ENCODE measurements at regions not wholly inside any gene's neighbourhood (a gene's known extent, or its start where the extent isn't known, plus 50 kb on each side); places are given as distances from the start of the nearest gene placed in this dataset.

DNA sequence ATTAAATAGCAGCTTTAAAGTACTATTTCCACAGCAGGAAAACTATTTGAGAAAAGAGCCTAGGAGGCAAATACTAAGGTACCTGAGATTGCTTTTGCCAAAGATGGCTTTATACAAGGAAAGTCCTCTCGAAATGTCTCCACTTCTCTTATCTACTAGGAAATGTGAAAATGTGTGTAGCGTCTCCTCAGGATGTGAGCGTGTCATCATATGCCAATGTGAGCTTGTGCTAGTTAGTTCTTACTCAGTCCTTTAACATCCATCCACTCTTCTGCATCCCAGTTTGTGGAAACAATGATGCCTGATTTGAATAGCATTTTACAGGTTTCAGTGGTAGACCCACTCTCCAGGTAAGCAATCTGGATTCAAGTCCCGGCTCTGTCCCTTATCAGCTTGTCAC lies 421.0 kb downstream of the DYNC2H1 start:
- intact Hi-C loops (cut with micrococcal nuclease) = no loop called here
- no peak overlapping the region for H3K9ac ChIP-seq (ENCODE audit: insufficient read depth, low read length, poor library complexity, severe bottlenecking)
- Mint-ChIP-seq H3K27me3 (ENCODE audit: low read depth in 3 of 3) (peaks cover 0 to 2% (median 0%) of the 10 kb centered on the region in 3 donors), H3K4me3 (no peak overlapping the region), H3K36me3 (no peaks in the 10 kb centered on the region), H3K27ac (no peak overlapping the region), H3K4me1 (no peaks in the 10 kb centered on the region), H3K9me3 (peaks cover 0 to 3% (median 0%) of the 10 kb centered on the region in 7 donors)
- H3K4me3 ChIP-seq (replicated peaks in 1 of 3; ENCODE audit: low read depth in 2 of 3, low read length in 3 of 3) = no peak overlapping the region
- H3K27ac ChIP-seq (ENCODE audit: low read depth in 1 of 2, low read length in 2 of 2) = no peak overlapping the region
- H2AFZ ChIP-seq (ENCODE audit: insufficient read depth, low read depth, low read length, poor library complexity, severe bottlenecking) = no peak overlapping the region
- no peak for DNase-seq
- H3K9me3 ChIP-seq (replicated peaks in 1 of 2; ENCODE audit: control insufficient read depth in 1 of 2, insufficient read depth in 1 of 2, low read length in 2 of 2) = no peaks in the 10 kb centered on the region
- WGBS (ENCODE audit: insufficient coverage) = no CpG with 5 or more reads among the region's 4 CpGs
- H3K36me3 ChIP-seq (replicated peaks in 1 of 2; ENCODE audit: control insufficient read depth in 1 of 2, insufficient read depth in 2 of 2, low read length in 2 of 2) = no peaks in the 10 kb centered on the region
- H3K4me1 ChIP-seq (ENCODE audit: control insufficient read depth in 1 of 2, insufficient read depth in 2 of 2, low read length in 2 of 2) = no peaks in the 10 kb centered on the region
- H3K4me2 ChIP-seq (replicated peaks; ENCODE audit: extremely low read depth, low read length, poor library complexity, severe bottlenecking) = no peak overlapping the region
- TF ChIP-seq, protein P1, sequence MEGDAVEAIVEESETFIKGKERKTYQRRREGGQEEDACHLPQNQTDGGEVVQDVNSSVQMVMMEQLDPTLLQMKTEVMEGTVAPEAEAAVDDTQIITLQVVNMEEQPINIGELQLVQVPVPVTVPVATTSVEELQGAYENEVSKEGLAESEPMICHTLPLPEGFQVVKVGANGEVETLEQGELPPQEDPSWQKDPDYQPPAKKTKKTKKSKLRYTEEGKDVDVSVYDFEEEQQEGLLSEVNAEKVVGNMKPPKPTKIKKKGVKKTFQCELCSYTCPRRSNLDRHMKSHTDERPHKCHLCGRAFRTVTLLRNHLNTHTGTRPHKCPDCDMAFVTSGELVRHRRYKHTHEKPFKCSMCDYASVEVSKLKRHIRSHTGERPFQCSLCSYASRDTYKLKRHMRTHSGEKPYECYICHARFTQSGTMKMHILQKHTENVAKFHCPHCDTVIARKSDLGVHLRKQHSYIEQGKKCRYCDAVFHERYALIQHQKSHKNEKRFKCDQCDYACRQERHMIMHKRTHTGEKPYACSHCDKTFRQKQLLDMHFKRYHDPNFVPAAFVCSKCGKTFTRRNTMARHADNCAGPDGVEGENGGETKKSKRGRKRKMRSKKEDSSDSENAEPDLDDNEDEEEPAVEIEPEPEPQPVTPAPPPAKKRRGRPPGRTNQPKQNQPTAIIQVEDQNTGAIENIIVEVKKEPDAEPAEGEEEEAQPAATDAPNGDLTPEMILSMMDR (IDR thresholded peaks at IDR 0.05) = no peak
- H3K79me2 ChIP-seq (ENCODE audit: insufficient read depth, low read length) = no peaks in the 10 kb centered on the region
- H3K27me3 ChIP-seq (ENCODE audit: control insufficient read depth in 2 of 2, insufficient read depth in 2 of 2, low read length in 2 of 2) = no peaks in the 10 kb centered on the region
- H4K20me1 ChIP-seq (ENCODE audit: insufficient read depth, low read length) = no peaks in the 10 kb centered on the region

DNA sequence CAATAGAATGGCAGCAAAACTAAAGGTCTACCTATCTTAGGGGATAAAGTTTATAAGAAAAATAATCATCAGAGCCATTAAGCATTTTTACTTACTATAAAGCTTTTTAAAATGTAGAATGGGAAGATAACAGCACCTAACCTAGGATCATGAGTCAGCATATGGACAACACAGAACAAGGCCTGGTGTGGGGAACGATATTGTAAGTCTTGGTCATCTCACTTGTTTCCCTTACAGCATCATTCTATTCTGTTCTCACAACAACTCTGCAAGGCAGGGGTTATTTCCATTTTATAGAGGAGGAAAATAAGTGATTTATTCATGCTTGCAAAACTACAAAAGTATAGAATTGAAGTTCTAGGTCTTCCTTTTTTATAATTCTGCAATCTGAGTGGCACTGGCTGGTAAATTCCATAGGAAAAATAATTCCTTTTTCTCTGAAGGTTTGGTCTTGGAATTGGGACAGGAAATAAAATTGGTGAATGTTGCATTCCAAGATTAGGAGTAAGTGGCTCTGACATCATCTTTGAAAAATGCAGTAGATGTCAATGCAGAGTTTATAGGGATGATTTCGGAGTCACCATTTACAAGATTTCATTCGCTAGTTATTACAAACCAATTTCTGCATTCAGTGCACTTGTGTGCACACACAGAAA lies 423.0 kb downstream of the DYNC2H1 start:
- H3K36me3 ChIP-seq (replicated peaks in 1 of 2; ENCODE audit: control insufficient read depth in 1 of 2, insufficient read depth in 2 of 2, low read length in 2 of 2) = no peaks in the 10 kb centered on the region
- no peak overlapping the region for H3K4me3 Mint-ChIP-seq
- no peaks in the 10 kb centered on the region for H3K27me3 ChIP-seq (ENCODE audit: control insufficient read depth in 2 of 2, insufficient read depth in 2 of 2, low read length in 2 of 2)
- no peak overlapping the region for H3K27ac ChIP-seq (ENCODE audit: low read depth in 1 of 2, low read length in 2 of 2)
- H2AFZ ChIP-seq (ENCODE audit: insufficient read depth, low read depth, low read length, poor library complexity, severe bottlenecking) = no peak overlapping the region
- TF ChIP-seq, protein P1 (IDR thresholded peaks at IDR 0.05) = no peak
- no peak overlapping the region for H3K4me2 ChIP-seq (replicated peaks; ENCODE audit: extremely low read depth, low read length, poor library complexity, severe bottlenecking)
- H3K27me3 Mint-ChIP-seq (ENCODE audit: low read depth in 3 of 3) = peaks cover 0 to 3% (median 2%) of the 10 kb centered on the region in 3 donors
- H3K36me3 Mint-ChIP-seq = no peaks in the 10 kb centered on the region
- H3K9me3 ChIP-seq (replicated peaks in 1 of 2; ENCODE audit: control insufficient read depth in 1 of 2, insufficient read depth in 1 of 2, low read length in 2 of 2) = no peaks in the 10 kb centered on the region
- no peaks in the 10 kb centered on the region for H3K79me2 ChIP-seq (ENCODE audit: insufficient read depth, low read length)
- 100% methylated on average over 2 of the region's 3 CpGs for WGBS (ENCODE audit: insufficient coverage)
- H3K4me1 Mint-ChIP-seq = no peaks in the 10 kb centered on the region
- DNase-seq = no peak
- H3K9ac ChIP-seq (ENCODE audit: insufficient read depth, low read length, poor library complexity, severe bottlenecking) = no peak overlapping the region
- no peak overlapping the region for H3K4me3 ChIP-seq (replicated peaks in 1 of 3; ENCODE audit: low read depth in 2 of 3, low read length in 3 of 3)
- no peaks in the 10 kb centered on the region for H3K4me1 ChIP-seq (ENCODE audit: control insufficient read depth in 1 of 2, insufficient read depth in 2 of 2, low read length in 2 of 2)
- no peaks in the 10 kb centered on the region for H4K20me1 ChIP-seq (ENCODE audit: insufficient read depth, low read length)
- intact Hi-C loops (cut with micrococcal nuclease) = no loop called here
- no peak overlapping the region for H3K27ac Mint-ChIP-seq
- peaks cover 0 to 2% (median 0%) of the 10 kb centered on the region in 7 donors for H3K9me3 Mint-ChIP-seq
